C4-2B (cell line): ENCODE measurements at regions not wholly inside any gene's neighbourhood (a gene's known extent, or its start where the extent isn't known, plus 50 kb on each side); places are given as distances from the start of the nearest gene placed in this dataset.
"Not testable (repeated sequence)": the region's sequence is repeated elsewhere in the genome, so short reads cannot be mapped to it uniquely, and the experiment has no call there.

ENCODE experiments used
- H3K27ac ChIP-seq: fragments of 450-650 bp; 2 replicates; pipeline ENCODE4 v1.5.1; 2017
- CTCF ChIP-seq: fragments of 450-650 bp; conservative IDR thresholded peaks from 2 replicates; pipeline ENCODE4 v1.5.1; 2017; ENCODE audit warnings: mild to moderate bottlenecking
- ZFX ChIP-seq: fragments of 450-650 bp; IDR thresholded peaks from 2 replicates; pipeline ENCODE4 v1.6.1; 2017

DNA sequence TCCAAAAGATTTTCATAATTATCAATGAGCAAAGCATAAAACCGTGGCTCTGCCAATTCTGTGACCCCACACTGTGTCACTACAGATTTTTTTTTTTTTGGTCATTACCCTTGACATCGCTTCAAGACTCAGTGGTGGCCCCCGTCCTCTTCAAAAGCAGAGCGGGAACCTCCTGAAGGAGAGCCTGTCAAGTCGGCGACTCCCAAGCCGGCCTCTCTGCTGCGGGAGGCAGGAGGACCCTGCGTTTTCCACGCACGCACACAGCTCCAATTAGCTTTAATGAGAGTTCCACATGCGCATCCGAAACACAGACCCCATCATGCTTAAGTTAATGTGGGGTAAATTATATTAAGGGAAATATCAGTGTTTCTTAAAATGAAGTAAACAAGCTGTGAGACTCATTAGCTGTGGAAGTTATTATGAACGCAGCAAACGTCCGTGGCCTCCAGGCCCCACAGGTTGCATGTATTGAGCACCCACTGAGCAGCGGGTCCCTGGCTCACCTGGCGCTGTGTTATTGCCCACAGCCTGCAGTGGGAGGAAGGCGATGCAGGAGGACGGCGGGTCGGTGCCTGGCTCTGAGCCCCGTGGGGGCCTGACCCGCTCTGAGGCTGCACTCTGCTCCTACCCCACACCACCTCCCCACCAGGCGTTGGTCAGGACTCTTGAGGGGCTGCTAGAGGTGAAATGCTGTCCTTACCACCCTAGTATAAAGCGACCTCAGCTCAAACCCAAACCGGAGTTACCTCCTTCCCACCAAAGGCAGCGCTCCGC, 181.0 kb upstream of the SALL3 start:
- H3K27ac ChIP-seq: no peak overlapping the region
- no peak for TF ChIP-seq CTCF
- no peak for TF ChIP-seq ZFX

DNA sequence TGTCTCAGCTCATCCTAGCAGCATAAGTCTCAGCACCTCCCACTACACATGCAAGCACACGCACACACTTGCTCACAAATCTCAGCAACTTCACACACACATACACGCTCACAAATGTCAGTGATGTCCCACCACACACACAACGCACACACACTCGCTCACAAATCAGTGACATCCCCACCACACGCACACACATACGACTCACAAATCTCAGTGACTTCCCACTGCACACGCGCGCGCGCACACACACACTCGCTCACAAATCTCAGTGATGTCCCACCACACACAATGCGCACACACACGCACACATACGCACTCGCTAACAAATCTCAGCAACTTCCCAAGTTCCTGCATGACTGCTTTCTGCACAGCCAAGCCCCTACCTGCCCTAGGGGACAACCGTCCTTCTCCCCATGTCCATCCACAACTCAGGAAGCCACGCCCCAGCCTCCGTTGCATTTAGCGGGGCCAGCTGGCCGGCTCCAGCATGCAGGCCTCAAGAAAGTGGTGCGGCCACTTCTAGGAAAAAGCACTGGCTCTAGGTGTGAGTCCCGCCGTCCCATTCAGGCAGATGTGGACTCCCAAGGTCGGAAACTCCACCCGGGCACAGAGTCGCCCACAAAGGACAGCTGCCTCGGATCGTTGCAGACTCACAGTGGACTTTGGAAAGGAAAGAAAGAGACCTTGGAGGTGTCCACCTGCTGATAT, 180.1 kb upstream of the SALL3 start:
- no peak for TF ChIP-seq CTCF
- no peak for TF ChIP-seq ZFX
- no peak overlapping the region for H3K27ac ChIP-seq

DNA sequence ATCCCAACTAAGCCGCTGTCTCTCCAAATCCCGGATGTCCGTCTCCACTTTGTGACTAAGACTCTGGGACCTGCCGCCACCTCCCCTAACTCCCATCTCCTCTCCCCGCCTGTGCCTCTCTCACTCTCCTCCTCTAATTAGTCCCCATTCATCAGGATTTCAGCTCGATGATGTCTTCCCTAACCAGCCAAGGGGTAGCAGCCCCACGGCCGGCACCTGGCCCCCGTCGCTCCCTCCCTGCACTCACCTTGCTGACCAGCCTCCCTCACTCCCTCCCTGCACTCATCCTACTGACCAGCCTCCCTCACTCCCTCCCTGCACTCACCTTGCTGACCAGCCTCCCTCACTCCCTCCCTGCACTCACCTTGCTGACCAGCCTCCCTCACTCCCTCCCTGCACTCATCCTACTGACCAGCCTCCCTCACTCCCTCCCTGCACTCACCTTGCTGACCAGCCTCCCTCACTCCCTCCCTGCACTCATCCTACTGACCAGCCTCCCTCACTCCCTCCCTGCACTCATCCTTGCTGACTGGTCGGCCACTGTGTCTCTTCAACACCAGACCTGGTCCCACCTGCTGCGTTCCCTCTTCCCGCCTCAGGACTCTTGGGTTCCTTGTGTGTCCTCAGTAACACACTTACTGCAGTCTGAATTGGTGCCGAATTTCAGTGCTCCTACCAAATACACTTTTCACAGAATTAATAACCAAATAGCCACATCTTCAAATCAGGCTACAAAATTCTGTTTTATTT, 179.3 kb upstream of the SALL3 start:
- not testable (repeated sequence) for H3K27ac ChIP-seq

DNA sequence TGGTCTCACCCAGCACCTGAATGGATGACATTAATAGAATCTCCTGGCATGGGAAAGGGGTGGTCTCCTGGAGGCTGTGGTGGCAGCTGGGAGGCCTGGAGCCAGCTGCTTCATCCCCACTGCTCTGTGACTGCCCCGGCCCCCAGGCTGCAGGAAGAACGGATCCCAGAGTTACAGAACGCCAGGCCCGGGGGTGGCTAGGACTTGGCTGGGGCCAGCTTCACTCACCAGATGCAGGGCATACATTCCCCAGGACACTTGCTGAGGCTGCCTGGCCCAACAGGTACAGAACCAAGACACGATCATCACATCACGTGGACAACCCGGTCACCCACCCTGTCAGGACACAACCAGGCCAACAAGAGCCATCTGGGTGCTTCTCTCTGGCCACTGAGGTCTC, 178.6 kb upstream of the SALL3 start:
- H3K27ac ChIP-seq: no peak overlapping the region
- no peak for TF ChIP-seq ZFX
- TF ChIP-seq CTCF: no peak

- no peak overlapping the region for H3K27ac ChIP-seq
- TF ChIP-seq CTCF: no peak
Observed at GRCh38 chr18:78803104-78803503, 176.5 kb upstream of the SALL3 start.

DNA sequence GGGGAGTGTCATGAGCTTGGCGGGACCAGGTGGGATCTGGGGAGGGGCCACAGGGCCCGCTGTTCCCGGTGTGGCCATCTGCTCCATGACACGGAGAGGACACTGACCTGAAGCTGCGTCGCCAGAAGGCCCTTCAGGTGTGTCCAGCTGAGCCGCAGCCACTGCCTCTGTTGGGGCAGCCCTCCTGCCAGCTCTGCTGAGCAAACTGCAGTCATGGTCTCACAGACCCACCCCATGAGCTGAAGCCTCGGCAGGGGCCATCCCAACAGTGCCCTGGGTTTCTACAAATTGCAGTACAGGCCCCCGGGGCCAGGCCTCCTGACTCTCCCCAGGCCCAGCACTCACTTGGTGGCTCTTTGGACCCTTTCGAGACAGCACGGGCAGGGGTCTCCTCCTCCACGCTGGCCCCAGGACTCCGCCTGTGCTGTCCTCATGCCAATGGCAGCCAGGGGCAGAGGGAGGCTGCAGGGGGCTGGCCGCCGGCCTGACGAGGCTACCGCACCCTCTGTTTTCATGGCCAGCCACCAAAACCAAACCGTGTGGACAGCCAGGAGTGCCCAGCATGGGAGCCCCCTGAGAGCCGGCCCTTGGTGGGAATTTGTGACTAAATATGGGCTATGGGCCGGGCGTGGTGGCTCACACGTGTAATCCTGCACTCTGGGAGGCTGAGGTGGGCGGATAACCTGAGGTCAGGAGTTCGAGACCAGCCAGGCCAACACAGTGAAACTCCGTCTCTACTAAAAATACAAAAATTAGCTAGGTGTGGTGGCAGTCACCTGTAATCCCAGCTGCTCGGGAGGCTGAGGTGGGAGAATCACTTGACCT, 175.2 kb upstream of the SALL3 start:
- H3K27ac ChIP-seq: no peak overlapping the region
- TF ChIP-seq ZFX (no peak), CTCF (no peak)

DNA sequence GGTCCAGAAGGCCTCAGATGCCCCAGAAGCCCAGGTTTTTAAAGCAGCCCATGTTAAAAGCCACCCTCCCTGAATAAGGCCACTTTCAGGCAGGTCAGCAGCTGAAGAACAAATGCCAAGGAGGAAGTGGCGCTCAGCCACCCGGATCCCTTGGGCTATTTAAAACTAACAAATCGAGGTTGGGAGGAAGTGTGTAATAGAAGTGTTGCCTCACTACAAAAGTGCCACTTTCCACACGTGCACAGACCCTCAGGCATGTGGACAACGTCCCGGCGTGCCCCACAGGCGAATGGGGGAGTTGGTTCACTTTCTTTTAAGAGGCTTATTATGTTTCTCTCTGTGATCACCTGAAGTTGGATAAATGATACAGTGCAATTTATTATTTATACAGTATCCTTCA, 173.8 kb upstream of the SALL3 start:
- TF ChIP-seq ZFX: no peak
- no peak for TF ChIP-seq CTCF

More for the DNA sequence above, 173.8 kb upstream of the SALL3 start:
- no peak overlapping the region for H3K27ac ChIP-seq
